HG02840 (cell line): ENCODE measurements at regions not wholly inside any gene's neighbourhood (a gene's known extent, or its start where the extent isn't known, plus 50 kb on each side); places are given as distances from the start of the nearest gene placed in this dataset.
"Not testable (repeated sequence)": the region's sequence is repeated elsewhere in the genome, so short reads cannot be mapped to it uniquely, and the experiment has no call there.

ENCODE experiments used
- ATAC-seq: cut with Tn5 transposase; IDR thresholded peaks from one replicate; pipeline ENCODE4 v1.9.1; 2021; ENCODE audit warnings: mild to moderate bottlenecking, moderate library complexity, moderate number of reproducible peaks; ENCODE audit not compliant: unreplicated experiment, low FRiP score

GRCh38 chr13:62122434-62122833, 706.8 kb upstream of the PCDH20 start:
- no peak for ATAC-seq

- ATAC-seq, result no peak
Measured at GRCh38 chr13:62119739-62120700, 704.4 kb upstream of the PCDH20 start.

- no peak for ATAC-seq
Measured at GRCh38 chr13:62115831-62116230, 700.2 kb upstream of the PCDH20 start.

- no peak for ATAC-seq
Measured at GRCh38 chr13:62113179-62113578, 697.5 kb upstream of the PCDH20 start.

GRCh38 chr13:62110079-62110478, 694.4 kb upstream of the PCDH20 start:
- no peak for ATAC-seq

GRCh38 chr13:62104136-62104535, 688.5 kb upstream of the PCDH20 start:
- ATAC-seq, result not testable (repeated sequence)

GRCh38 chr13:62096652-62097051, 681.0 kb upstream of the PCDH20 start:
- no peak for ATAC-seq

GRCh38 chr13:62094932-62095331, 679.3 kb upstream of the PCDH20 start:
- ATAC-seq, result no peak

- no peak for ATAC-seq
Measured at GRCh38 chr13:62093984-62094780, 678.5 kb upstream of the PCDH20 start.

- ATAC-seq, result no peak
Measured at GRCh38 chr13:62092949-62093348, 677.3 kb upstream of the PCDH20 start.

GRCh38 chr13:62092536-62092935, 676.9 kb upstream of the PCDH20 start:
- ATAC-seq, result no peak

- no peak for ATAC-seq
Measured at GRCh38 chr13:62088165-62088564, 672.5 kb upstream of the PCDH20 start.

- ATAC-seq, result no peak
Measured at GRCh38 chr13:62087124-62087523, 671.5 kb upstream of the PCDH20 start.

GRCh38 chr13:62085337-62086229, 669.9 kb upstream of the PCDH20 start:
- ATAC-seq, result no peak

- ATAC-seq, result no peak
Measured at GRCh38 chr13:62084728-62085127, 669.1 kb upstream of the PCDH20 start.

GRCh38 chr13:62067821-62068220, 652.2 kb upstream of the PCDH20 start:
- ATAC-seq, result no peak

- no peak for ATAC-seq
Measured at GRCh38 chr13:62065016-62065415, 649.4 kb upstream of the PCDH20 start.

GRCh38 chr13:62061751-62062150, 646.1 kb upstream of the PCDH20 start:
- ATAC-seq, result no peak

- no peak for ATAC-seq
Measured at GRCh38 chr13:62060570-62060969, 644.9 kb upstream of the PCDH20 start.

GRCh38 chr13:62057286-62057685, 641.6 kb upstream of the PCDH20 start:
- ATAC-seq, result no peak
